NCI-H345 treated with DMSO at 0.1 percent for 48 hours (cell line): ENCODE measurements at regions not wholly inside any gene's neighbourhood (a gene's known extent, or its start where the extent isn't known, plus 50 kb on each side); places are given as distances from the start of the nearest gene placed in this dataset.

ENCODE experiments used
- DNase-seq: peaks from one replicate; lab custom pipeline; 2025; ENCODE audit not compliant: unreplicated experiment; lab: John Stamatoyannopoulos, UW

DNA sequence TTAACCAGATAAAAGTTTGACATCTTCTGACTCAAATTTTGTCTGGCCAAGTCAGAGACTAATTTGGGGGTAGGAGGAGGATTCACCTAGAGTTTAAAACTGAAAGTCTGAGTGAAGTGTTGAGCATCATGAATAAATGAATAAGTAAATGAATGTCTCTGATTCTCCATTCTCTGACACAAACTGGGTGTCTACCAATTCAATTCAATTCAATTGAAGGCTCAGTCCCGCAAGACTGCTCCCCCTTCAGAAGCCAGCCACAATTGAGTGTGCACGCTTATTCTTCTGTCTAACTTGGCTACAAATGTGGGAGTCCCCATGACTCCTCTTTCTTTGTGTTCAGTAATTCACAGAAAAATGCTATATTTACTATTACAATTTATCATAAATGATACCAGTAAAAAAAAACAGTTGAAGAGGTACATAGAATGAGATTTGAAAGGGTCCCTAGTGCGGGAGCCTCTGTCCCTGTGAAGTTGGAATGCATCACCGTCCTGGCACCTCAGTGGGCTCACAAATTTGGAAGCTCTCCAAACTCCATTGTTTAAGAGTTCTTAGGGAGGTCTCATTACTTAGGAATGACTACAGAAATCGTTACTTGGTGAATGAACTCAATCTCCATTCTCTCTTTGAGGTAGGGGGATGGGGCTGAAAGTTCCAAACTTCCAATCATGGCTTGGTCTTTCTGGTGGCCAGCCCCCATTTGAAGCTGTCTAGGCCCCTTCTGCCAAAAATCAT is 243.7 kb upstream of the PHYHIPL start:
- no peak for DNase-seq

DNA sequence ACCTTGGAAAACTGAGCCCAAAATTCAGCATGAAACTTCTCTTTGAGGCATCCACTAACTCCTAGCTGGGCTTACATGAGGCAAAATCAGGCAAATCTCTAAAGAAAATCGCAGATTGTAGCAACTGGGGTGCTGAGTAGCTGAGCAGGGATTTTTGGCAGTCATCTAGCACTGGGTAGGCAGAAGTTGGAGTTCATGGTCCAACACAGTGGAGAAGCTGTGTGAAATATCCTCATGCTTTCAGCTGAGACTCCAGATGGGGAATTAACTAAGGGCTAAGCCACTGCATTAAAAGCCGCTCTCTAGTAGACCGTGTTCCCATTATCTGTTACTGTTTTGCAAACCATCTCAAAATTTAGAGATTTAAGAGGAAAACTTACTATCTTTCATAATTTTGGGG is 240.1 kb upstream of the PHYHIPL start:
- no peak for DNase-seq

DNA sequence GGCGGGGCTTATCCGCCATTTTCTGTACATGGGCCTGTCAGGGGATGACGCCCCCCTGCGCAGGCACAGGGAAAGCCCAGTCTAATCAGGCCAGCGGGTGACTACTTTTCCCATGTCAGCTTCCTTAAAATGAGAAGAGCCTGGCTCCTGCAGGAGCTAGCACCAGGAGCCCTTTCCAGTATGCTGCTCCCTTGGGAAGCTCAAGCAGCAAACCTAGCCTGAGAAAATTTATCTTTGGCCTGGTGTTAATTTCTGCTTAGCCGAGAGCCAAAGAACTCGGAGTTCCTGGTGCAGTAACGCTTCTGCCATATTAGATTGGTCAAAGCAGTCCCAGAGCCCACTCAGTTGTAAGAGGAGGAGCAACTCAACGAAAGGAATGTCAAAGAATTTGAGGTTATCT is 239.0 kb upstream of the PHYHIPL start:
- no peak for DNase-seq

DNA sequence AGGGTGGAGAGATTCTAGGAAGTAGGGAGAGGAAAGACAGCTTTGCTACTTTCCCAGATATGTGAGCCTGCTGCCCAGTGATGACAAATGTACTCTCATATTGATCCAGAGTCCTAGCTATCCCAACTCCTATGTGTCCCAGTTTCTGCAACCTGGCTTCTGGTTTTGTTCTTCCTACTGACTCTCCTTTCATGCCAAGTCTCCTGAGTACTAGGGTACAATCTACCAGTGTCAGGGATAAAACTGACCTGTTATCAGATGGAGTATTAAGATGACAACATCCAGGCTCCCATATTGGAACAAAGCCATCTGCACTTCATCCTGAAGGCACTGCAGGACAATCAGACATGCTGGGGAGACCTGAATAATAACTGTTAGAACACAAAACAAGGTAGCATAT is 233.7 kb upstream of the PHYHIPL start:
- no peak for DNase-seq

DNA sequence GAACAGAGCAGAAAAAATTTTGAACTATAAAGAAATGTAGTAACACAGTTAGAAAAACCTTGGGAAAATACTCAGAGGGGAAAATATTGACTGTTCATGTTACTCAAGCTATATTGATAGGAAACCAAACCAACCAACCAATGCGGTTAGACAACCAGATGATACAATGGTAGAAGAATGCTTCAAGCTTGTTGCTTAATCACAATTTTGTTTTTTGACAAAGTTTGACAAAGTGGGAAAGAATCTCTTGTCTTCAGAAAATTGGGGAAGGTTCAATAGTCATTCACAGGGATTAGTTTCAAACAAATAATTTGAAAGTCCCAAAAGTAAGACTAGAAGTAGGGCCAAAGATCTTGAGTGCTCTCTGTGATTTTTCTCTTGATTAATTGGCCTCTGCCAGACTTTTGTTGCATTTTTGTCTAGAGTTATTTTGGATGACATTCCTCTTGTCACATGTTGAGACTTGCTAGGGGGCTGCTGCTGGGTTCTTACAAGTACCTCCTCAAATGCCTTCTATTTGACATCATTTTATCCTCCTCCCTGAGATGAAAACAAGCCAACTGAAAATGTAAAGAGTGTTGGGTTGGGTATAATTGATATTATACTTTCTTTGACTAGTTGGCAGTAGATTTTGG is 233.1 kb upstream of the PHYHIPL start:
- DNase-seq = no peak

DNA sequence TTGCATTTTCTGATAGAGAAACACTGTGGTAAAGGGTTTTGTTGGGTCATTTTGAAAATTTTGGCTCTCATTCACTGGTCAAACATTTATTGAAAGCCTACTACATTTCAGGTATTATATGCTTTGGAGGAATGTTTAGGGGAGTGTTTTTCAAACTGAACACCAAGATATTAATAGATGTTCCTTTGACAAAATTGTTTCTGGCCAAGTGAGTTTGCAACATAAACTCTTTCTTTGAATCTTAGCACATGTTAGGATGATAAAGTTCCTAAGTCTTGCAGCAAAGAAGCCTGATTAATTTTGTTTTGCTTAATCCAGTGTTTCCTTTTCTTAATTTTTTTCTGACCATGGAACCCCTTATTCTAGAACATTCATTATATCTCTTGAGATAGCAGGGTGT is 232.5 kb upstream of the PHYHIPL start:
- DNase-seq = no peak

DNA sequence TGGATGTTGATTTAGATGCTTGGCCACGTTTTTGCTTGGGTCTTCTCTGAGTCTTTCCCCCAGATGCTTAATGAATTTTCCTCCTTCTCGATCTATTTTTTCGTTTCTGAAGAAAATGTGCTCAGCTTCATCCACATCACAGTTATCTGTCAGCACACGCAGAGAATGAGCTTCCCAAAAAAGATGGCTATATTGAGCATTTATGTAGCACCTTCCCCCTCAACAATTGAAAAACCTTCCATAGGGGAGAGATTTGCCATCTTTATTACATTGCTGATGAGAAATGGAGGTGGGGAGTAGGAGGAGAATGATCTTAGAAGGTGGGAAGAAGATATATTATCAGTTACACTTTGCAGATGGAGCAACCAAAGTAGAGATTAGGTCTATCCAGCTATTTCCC is 228.1 kb upstream of the PHYHIPL start:
- DNase-seq = no peak

DNA sequence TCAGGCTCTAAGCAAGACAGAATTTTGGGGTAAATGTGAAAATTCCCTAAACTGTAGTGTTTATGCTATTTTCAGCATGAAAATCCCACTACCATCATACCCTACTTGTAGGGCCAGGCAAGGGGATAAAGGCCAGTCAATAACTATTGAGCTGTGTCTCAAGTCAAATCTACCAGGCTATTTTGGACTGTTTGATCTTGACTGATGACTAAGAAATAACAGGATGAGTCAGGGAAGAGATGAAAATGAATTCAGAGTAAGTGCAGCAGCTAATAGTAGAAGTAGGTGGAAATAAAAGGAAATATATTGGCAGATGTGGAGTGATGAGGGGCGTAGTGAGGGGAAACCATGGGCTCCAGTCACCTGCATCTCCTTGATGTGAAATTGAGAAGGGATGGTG is 225.8 kb upstream of the PHYHIPL start:
- DNase-seq = no peak

DNA sequence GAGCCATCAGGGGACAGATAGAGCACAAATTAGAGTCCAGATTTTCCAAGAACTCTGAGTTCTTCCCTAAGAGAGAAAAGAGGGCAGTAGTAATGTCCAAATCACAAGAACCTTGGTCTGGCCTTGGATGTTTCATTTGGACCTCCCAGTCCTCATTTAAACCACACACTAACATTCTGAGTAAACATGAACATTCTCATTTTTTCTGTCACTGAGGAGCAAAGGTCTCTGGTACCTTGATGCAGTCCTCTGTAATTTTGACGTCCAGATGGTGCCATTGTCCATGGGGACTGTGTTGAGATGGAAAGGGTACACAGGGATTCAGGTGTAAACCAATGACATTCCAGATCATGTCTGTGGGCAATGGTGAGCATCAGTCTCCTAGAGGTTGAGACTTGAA is 225.4 kb upstream of the PHYHIPL start:
- no peak for DNase-seq

DNA sequence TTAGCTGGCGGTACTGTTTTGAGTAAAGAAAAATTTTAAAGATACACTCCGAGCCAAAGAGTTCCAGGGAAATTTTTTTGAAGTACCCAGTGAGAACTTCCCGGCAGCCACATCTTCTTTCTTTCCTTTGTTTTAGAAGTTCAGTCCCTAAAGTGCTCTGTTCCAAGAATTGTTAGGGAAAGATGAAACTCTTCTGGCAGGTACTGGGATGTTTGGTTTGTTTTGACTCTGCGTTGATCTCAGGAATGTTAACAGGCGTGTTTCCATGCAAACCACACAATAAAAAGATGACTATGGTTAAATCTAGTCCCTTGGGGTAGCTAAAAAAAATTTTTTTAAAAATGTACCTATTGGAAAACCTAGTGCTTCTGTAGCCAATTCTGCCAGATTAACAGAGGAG is 224.7 kb upstream of the PHYHIPL start:
- DNase-seq = no peak

DNA sequence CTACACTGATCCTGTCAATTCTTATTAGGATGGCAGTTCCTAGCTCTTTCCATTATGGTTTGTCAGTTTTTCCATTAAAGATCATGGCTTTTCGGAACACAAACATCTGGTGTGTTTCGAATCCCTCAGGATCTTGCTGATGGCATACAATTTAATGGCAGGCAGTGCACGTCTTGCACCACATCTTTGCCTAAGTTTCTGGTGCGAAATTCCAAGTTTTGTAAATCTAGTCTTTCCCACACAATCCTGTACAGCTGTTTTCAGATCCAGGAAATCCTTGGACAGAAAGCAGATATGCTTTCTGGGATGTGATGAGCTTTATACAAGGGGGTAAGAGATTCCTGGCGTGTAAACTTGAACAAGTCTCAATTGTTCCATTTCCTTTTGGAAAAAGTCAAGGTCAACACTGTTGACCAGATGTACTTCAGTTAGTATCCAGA is 224.3 kb upstream of the PHYHIPL start:
- no peak for DNase-seq

DNA sequence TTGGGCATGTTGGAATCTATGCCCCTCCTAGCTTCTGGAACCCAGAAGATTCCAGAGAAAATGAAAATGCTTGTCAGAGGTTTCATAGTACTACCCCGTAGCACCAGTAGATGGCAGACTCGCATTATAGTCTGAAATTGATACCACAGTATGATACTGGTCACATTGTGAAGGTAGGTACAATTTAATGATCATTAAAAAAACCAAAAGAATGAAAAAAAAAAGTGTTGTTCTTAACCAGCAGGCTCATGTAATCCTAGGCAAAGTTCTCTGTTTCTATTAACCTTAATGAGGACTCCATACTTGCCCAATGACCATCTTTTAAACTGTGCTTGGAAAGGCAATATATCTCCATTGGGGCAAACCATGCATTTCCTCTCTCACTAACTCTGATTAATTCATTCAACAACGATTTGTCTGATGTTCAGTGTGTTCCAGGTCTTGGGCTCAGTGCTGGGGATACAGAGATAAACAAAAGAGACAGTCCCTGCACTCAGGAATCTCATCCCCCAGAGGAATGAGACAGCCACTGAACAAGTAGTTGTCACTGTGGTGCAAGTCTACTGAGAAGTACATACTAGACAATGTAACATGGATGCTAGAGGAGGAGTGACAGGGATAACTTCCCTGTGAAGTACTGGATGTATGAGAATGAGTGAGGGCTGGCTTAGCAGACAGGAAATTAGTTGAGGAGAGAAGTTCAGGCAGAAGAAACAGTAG is 223.5 kb upstream of the PHYHIPL start:
- peak; percentile 20 for DNase-seq

DNA sequence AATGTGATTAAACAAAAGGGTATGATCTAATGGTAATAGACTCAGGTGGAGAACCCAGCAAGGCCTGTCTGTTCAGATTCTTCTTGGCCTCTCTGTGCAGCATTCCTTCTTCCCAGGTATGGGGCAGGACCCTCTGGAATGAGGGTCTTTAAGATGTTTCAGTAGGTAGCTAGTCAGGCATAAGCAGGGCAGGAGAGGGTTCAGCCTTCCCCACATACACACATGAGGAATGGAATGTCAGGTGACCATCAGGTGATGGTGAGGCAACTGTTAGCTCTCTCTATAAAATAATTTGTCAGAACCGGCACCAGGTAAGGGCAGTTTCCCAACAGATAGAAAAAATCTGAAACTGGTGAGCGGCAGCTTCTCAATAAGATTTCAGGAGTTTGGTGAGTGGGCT is 222.3 kb upstream of the PHYHIPL start:
- DNase-seq = no peak

DNA sequence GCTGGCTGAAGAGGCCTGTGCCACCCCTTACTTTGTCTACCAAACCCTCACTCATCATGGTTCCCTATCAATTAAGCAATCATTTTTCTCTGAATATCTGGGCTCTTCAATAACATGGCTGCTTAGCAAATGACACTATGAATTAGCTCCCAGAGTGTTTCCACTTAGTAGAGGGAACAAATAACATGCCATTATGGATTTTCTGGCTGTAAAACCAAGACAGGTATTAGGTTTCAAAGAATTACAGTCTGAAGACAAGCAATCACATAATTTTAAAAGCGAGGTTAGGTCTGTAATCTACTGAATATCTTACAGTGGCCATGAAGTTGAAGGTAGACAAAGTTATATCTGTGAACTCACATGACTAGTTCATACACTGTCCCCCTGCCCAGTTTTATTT is 220.8 kb upstream of the PHYHIPL start:
- no peak for DNase-seq

DNA sequence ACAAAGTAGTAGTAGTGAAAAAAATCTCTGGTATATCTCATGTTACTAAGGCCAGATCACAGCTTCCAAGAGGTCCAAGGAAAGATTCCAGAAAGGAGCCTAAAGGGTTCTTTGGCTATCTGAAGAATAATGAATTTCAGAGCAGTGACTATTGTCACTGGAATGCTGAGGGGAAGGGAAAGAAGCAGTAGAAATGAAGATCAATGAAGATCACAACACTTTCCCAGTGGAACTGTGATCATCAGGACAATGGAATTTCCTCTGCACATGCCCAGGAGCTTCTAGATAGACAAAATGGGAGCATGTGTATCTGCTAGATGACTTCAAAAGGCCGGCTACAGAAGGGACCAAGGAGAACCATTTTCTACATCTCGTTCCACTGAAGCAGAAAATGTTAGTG is 219.5 kb upstream of the PHYHIPL start:
- DNase-seq = no peak

DNA sequence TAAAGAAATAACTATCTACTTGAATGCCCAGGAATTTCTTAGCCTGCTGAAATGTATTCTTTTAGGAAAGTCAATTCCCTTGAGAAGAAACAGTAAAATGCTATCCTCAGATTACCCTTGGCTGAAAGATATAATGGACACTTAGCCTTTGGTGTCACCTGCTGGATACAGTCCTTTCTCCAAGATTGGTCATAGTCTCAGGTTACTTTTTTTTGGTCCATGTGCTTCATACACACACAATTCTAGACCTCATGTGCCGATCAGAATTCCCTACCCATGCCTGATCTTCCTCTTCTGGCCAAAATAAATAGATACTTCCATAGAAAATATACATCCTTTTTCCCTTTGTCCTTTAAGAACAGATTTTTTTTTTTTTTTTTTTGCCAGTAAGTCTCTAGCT is 218.9 kb upstream of the PHYHIPL start:
- DNase-seq = no peak

DNA sequence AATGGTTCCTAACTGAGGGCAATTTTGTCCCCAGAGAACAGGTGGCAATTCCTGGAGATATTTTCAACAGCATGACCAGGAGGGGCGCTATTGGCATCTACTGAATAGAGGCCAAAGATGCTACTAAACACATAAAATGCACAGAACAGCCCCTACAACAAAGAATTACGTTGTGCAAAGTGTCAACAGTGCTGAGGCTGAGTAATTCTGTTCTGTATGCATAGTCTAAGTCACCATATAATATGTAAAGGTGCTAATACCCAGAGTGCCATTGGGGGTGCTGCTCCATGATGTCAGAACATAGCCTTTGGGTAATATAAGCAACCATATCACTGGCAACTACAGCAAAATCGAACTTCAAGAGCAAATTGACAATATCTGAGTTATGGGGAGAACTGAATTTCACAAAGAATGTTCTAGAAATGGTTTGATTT is 213.3 kb upstream of the PHYHIPL start:
- DNase-seq = no peak

DNA sequence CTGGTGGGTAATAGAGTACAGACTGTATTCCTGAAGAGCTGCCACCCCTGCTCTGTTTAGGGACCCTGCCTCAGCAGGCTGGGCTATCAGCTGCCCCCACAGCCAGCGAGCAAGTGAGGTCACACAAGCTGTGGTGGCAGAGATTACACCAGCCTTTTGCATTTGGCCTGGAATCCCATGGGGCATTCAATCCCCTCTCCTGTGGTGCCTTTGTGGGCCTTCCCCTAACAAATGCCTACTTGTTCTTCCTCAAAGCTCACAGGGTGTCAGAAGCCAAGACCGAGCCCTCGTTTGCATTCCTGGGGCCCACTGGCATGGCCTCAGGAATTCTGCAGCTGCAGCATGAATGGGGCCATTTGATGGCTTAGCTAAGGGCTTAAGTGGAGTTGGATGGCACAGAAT is 212.7 kb upstream of the PHYHIPL start:
- DNase-seq = no peak

DNA sequence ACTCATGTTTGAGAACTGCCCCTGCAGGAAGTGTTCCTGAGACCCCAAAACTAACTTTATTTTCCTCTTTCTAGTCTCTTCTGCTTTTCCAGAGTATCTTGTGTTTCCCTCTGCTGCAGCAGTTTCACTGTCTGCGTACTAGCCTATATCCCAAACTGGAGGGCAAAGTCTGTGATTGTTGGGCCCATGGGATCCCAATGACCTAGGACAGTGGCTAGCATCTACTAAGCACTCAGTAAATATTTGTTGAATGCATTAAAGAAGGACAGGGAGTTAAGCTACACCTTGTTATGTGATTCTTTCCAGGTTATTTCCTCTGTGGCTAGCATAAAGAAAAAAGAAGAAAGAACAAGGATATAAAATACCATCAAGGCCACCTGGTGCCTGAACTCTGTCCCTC is 210.6 kb upstream of the PHYHIPL start:
- no peak for DNase-seq

DNA sequence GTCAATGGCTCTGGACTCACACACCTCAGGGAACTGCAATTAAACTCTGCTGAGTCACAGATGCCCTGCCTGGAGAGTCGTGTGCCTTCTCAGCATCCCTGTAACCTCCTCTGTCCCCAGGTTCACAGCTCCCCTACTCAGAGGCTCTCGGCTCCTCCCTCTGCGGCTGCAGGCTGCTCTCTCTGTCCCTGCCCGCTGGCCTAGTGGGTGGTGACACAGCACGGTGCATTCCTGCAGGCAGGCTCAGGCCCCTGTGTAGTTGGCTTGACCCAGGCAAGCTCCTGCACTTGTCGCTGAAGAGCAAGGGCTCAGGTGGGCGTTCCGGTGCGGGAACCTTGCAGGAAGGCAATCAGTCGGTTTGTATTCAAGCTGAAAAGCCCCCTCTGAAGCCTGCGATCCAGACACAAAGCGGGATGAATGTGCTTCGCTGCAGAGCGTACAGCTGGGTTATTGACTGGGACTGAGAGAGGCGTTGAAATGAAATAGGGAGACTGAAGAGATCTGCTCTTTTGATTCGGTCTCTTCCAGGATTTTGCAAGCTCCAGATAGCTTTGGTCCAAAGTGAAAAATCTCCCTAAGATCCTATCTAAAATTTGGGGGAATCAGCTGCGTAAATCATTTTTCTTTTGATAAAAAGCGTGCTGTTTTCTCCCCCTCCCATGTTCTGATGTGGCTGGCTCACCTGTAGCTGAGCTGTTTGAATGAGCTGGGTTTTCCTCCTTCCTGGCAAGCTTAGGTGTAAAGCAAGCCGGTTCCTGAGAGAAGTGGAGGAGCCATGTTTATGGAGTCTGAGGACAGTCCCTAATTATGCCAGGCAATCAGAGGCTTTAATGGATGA is 208.7 kb upstream of the PHYHIPL start:
- DNase-seq = no peak

DNA sequence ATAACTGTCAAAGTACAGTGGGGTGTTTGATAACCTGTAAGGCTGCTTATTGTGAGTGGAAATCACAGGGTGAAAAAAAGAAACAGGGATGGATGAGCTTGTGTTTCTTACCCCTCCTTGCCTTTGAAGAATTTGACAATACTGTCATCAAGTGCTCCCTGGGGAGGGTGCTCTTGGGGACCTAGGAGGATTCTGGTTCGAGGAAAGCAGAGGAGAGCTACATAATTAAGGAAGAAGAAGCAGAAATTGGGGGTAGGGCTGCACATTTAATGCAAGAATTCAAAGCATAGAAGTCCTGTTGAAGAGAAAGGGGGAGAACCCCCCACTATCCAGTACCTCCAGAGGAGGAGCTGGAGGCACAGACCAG is 208.1 kb upstream of the PHYHIPL start:
- DNase-seq = no peak
